ENCODE measurements at regions not wholly inside any gene's neighbourhood (a gene's known extent, or its start where the extent isn't known, plus 50 kb on each side); places are given as distances from the start of the nearest gene placed in this dataset.

DNA sequence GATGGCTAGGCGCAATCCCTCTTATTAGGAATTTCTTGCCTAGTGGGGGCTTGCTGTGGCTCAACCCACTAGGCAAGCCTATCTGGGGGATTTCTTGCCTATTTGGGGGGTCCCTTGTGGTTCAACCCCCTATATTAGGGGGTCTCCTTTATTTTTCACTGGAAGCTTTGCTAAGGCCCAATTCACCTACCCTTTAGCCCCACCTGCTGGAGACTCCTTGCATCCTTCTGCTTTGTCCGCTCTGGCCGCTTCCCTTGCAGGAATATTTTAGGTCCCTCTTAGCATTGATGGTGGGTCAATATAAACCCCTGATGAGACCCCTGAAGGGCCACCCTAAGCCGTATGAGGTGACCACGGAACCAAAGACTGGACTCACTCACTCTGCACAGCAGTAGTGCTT is 1552.1 kb downstream of the AACS start:
- no peaks in the 10 kb centered on the region for H3K36me3 ChIP-seq (ENCODE audit: control insufficient read depth in 4 of 4, insufficient read depth in 4 of 4, low read length in 4 of 4)
- DNase-seq (no peak), ATAC-seq (ENCODE audit: insufficient read depth, low FRiP score) (no peak)
- no peak for TF ChIP-seq CTCF (IDR thresholded peaks at IDR 0.05; ENCODE audit: control extremely low read depth, extremely low read depth)
- no peak overlapping the region for H3K27ac ChIP-seq (ENCODE audit: low read depth in 1 of 2, low read length in 1 of 2)
- no peaks in the 10 kb centered on the region for H3K4me1 ChIP-seq (ENCODE audit: control insufficient read depth in 5 of 5, insufficient read depth in 5 of 5, low read length in 5 of 5)
- no peaks in the 10 kb centered on the region for H3K27me3 ChIP-seq (ENCODE audit: control insufficient read depth in 3 of 3, insufficient read depth in 3 of 3, low read length in 2 of 3)
- H3K9me3 ChIP-seq (ENCODE audit: control insufficient read depth in 4 of 4, insufficient read depth in 3 of 4, low read length in 3 of 4), result peaks cover 0 to 14% (median 11%) of the 10 kb centered on the region in 4 donors
- no peak overlapping the region for H3K4me3 ChIP-seq
- no peak overlapping the region for H3K9ac ChIP-seq (ENCODE audit: insufficient read depth in 1 of 2, low read length in 2 of 2)
- WGBS, 2 donors, result 91% methylated on average over 5 of the region's 5 CpGs

DNA sequence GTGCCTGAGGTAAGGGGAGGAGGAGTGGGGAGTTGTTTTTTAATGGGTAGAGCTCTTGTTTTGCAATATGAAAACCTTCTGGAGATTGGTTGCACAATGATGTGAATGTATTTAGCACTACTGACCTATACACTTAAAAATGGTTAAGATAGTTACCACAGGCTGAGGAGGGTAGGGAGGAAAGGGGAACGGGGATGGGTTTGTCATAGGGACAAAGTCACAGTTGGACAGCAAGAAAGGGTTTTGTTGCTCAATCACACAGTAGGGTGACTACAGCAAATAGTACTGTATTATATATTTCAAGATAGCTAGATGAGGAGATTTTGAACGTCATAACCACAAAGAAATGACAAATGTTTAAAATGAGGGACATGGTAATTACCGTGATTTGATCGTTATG is 1562.4 kb downstream of the AACS start:
- Histone ChIP-seq H3K9me3 (ENCODE audit: control insufficient read depth in 4 of 4, insufficient read depth in 3 of 4, low read length in 3 of 4) (no peaks in the 10 kb centered on the region), H3K36me3 (ENCODE audit: control insufficient read depth in 4 of 4, insufficient read depth in 4 of 4, low read length in 4 of 4) (no peaks in the 10 kb centered on the region), H3K4me3 (no peak overlapping the region), H3K27me3 (ENCODE audit: control insufficient read depth in 3 of 3, insufficient read depth in 3 of 3, low read length in 2 of 3) (no peaks in the 10 kb centered on the region), H3K4me1 (ENCODE audit: control insufficient read depth in 5 of 5, insufficient read depth in 5 of 5, low read length in 5 of 5) (no peaks in the 10 kb centered on the region), H3K9ac (ENCODE audit: insufficient read depth in 1 of 2, low read length in 2 of 2) (no peak overlapping the region), H3K27ac (ENCODE audit: low read depth in 1 of 2, low read length in 1 of 2) (no peak overlapping the region)
- 59 to 61% methylated on average over 4 of the region's 4 CpGs for WGBS, 2 donors
- DNase-seq, result no peak
- TF ChIP-seq CTCF (IDR thresholded peaks at IDR 0.05; ENCODE audit: control extremely low read depth, extremely low read depth), result no peak
- ATAC-seq (ENCODE audit: insufficient read depth, low FRiP score), result no peak

DNA sequence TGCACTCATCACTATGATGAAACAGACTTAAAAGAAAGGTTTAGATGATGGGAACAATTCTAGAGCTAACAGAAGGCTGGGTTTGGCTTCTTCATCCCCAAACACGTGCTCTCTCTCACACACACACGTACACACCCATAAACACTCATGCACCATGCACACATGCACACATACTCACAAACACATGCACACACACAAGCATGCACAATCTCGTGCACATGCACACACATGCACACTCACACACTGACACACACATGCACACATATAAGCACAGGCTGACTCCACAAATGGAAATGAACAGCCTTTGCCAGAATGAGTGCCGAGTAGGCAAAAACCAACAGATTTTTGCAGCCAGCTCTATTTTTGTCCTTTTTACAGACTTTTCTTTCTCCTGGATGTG is 1571.6 kb downstream of the AACS start:
- Histone ChIP-seq H3K9ac (ENCODE audit: insufficient read depth in 1 of 2, low read length in 2 of 2) (no peak overlapping the region), H3K36me3 (ENCODE audit: control insufficient read depth in 4 of 4, insufficient read depth in 4 of 4, low read length in 4 of 4) (no peaks in the 10 kb centered on the region), H3K4me3 (no peak overlapping the region), H3K27ac (ENCODE audit: low read depth in 1 of 2, low read length in 1 of 2) (no peak overlapping the region), H3K4me1 (ENCODE audit: control insufficient read depth in 5 of 5, insufficient read depth in 5 of 5, low read length in 5 of 5) (no peaks in the 10 kb centered on the region), H3K27me3 (ENCODE audit: control insufficient read depth in 3 of 3, insufficient read depth in 3 of 3, low read length in 2 of 3) (no peaks in the 10 kb centered on the region), H3K9me3 (ENCODE audit: control insufficient read depth in 4 of 4, insufficient read depth in 3 of 4, low read length in 3 of 4) (peaks cover 0 to 4% (median 0%) of the 10 kb centered on the region in 4 donors)
- ATAC-seq (ENCODE audit: insufficient read depth, low FRiP score) (no peak), DNase-seq (no peak)
- 73 to 82% methylated on average over 4 of the region's 4 CpGs for WGBS, 2 donors
- no peak for TF ChIP-seq CTCF (IDR thresholded peaks at IDR 0.05; ENCODE audit: control extremely low read depth, extremely low read depth)
